ENCODE measurements at regions not wholly inside any gene's neighbourhood (a gene's known extent, or its start where the extent isn't known, plus 50 kb on each side); places are given as distances from the start of the nearest gene placed in this dataset.

GRCh38 chr9:108093773-108094675, 604.5 kb upstream of the KLF4 start:
- Histone ChIP-seq H3K9ac (ENCODE audit: low read length) (peak overlapping the region; percentile 15; the same call in 1 of the 2 replicates), H3K79me2 (ENCODE audit: insufficient read depth, low read length) (no peaks in the 10 kb centered on the region), H3K9me2 (ENCODE audit: insufficient read depth) (no peaks in the 10 kb centered on the region), H3K27me3 (ENCODE audit: insufficient read depth, low read length) (no peaks in the 10 kb centered on the region), H4K20me1 (ENCODE audit: insufficient read depth) (no peaks in the 10 kb centered on the region), H3K4me3 (replicated peaks in 1 of 2; ENCODE audit: low read depth in 1 of 2, low read length in 2 of 2) (peak overlapping the region in 1 of 2 experiments; percentile 29; a peak in 2 of 4 replicates), H3K4me1 (ENCODE audit: control insufficient read depth in 1 of 2, insufficient read depth in 2 of 2, low read length in 2 of 2) (peaks cover 20 to 34% of the 10 kb centered on the region in 2 experiments), H3K27ac (ENCODE audit: low read depth, low read length) (peak overlapping the region; percentile 69), H3K9me3 (ENCODE audit: control insufficient read depth in 1 of 2, insufficient read depth in 1 of 2, low read depth in 1 of 2, low read length in 2 of 2) (no peaks in the 10 kb centered on the region), H3K4me2 (ENCODE audit: low read length) (peak overlapping the region; percentile 73), H2AFZ (ENCODE audit: low read depth, low read length, poor library complexity, severe bottlenecking) (peak overlapping the region; percentile 28), H3K36me3 (ENCODE audit: control insufficient read depth in 1 of 2, insufficient read depth in 2 of 2, low read length in 2 of 2) (no peaks in the 10 kb centered on the region)
- peak; percentile 97 for DNase-seq (ENCODE audit: low read depth, low spot score)
- CTCF ChIA-PET, result no interaction called here
- POLR2A ChIA-PET, result no interaction called here
- no TSS peak for BruUV-seq (replicated peaks)
- no peak for TF ChIP-seq ELF1 (IDR thresholded peaks at IDR 0.05; ENCODE audit: borderline replicate concordance, low read depth)
- TF ChIP-seq ZBTB33 (IDR thresholded peaks at IDR 0.05; ENCODE audit: extremely low read depth, insufficient replicate concordance, low read length), result no peak
- peak; percentile 34 for TF ChIP-seq RAD21 (IDR thresholded peaks at IDR 0.05; ENCODE audit: low read depth)
- TF ChIP-seq POLR2AphosphoS5 (IDR thresholded peaks at IDR 0.05; ENCODE audit: low read depth, low read length), result peak; percentile 62
- no peak for TF ChIP-seq CTCF (IDR thresholded peaks at IDR 0.05 in 2 of 3, conservative IDR thresholded peaks at IDR 0.05 in 1 of 3; ENCODE audit: borderline replicate concordance in 1 of 3, insufficient read depth in 1 of 3, low read depth in 2 of 3, low read length in 2 of 3)
- TF ChIP-seq MAX (IDR thresholded peaks at IDR 0.05), result peak; percentile 49; the same call in 1 of the 2 replicates
- no peak for TF ChIP-seq POLR2A (IDR thresholded peaks at IDR 0.05; ENCODE audit: borderline replicate concordance, extremely low read depth, insufficient read depth, insufficient read length)
- no peak for TF ChIP-seq EGR1 (IDR thresholded peaks at IDR 0.05; ENCODE audit: low read depth)
- peak; percentile 88 for TF ChIP-seq JUND (IDR thresholded peaks at IDR 0.05)
- peak; percentile 20 for TF ChIP-seq YY1 (IDR thresholded peaks at IDR 0.05; ENCODE audit: extremely low read depth, insufficient replicate concordance, low read depth, low read length)
- TF ChIP-seq EZH2phosphoT487 (IDR thresholded peaks at IDR 0.05; ENCODE audit: borderline replicate concordance), result no peak
- TF ChIP-seq SRF (IDR thresholded peaks at IDR 0.05; ENCODE audit: low read depth), result peak; percentile 78
- TF ChIP-seq FOSL1 (IDR thresholded peaks at IDR 0.05; ENCODE audit: low read depth), result peak; percentile 95
- TF ChIP-seq EZH2 (IDR thresholded peaks at IDR 0.05), result no peak
- TF ChIP-seq CEBPB (IDR thresholded peaks at IDR 0.05; ENCODE audit: low read depth), result peak; percentile 21; the same call in 1 of the 2 replicates
- no peak for TF ChIP-seq SIN3A (IDR thresholded peaks at IDR 0.05; ENCODE audit: low read depth)
- no peak for TF ChIP-seq TCF7L2 (IDR thresholded peaks at IDR 0.05; ENCODE audit: borderline replicate concordance, extremely low read depth, insufficient read depth, insufficient read length)
- peak; percentile 89 for TF ChIP-seq SP1 (IDR thresholded peaks at IDR 0.05; ENCODE audit: low read depth)
- TF ChIP-seq ZNF274 (IDR thresholded peaks at IDR 0.05; ENCODE audit: low read depth, low read length), result no peak
- no peak for TF ChIP-seq ATF3 (IDR thresholded peaks at IDR 0.05)
- TF ChIP-seq CBX3 (IDR thresholded peaks at IDR 0.05; ENCODE audit: low read depth), result no peak
- intact Hi-C loops (cut with micrococcal nuclease), result loop anchor here (1.0 to 10.0 kb wide), 2 partner anchors 93 to 339 kb away; no protein-coding TSS in a partner anchor
- ATAC-seq, result peak; percentile 95
- RAD21 ChIA-PET (ENCODE audit: low non-redundant PET in 1 of 2, low total read pairs in 2 of 2, uncharacterized antibody in 2 of 2, unreplicated experiment in 2 of 2), result no interaction called here

All from HCT116 (cell line).